Gastroesophageal sphincter (tissue), 4 donors: ENCODE measurements at regions not wholly inside any gene's neighbourhood (a gene's known extent, or its start where the extent isn't known, plus 50 kb on each side); places are given as distances from the start of the nearest gene placed in this dataset.

ENCODE experiments used
- ATAC-seq: fragments of 150-250 bp; one replicate; pipeline ENCODE4 v1.9.1; 2016; ENCODE audit warnings: mild to moderate bottlenecking, moderate library complexity
- H3K27ac ChIP-seq, 4 donors: fragments of 200-600 bp; sonication (generic) in 3 of 4; 1 replicate in 3 of 4; 2 replicates in 1 of 4; pipeline ENCODE4 v1.5.1; 2016 to 2019
- H3K27me3 ChIP-seq: fragments of 200-600 bp; sonication (generic); one replicate; pipeline ENCODE4 v1.5.1; 2019
- H3K36me3 ChIP-seq, 2 donors: fragments of 200-600 bp; sonication (generic); one replicate each; pipeline ENCODE4 v1.5.1; 2019; ENCODE audit warnings: control low read depth in 1 of 2
- H3K4me1 ChIP-seq, 3 donors: fragments of 200-600 bp; sonication (generic); 1 replicate in 2 of 3; 2 replicates in 1 of 3; pipeline ENCODE4 v1.5.1; 2016 to 2019; ENCODE audit warnings: control low read depth in 2 of 3
- H3K4me3 ChIP-seq, 2 donors: fragments of 200-600 bp; sonication (generic); one replicate each; pipeline ENCODE4 v1.5.1; 2019; ENCODE audit warnings: mild to moderate bottlenecking in 1 of 2, moderate library complexity in 1 of 2
- H3K9me3 ChIP-seq, 3 donors: fragments of 200-600 bp; sonication (generic); one replicate each; pipeline ENCODE4 v1.5.1; 2017 to 2019; ENCODE audit warnings: control low read depth in 2 of 3
- CTCF ChIP-seq, 4 experiments: fragments of 200-600 bp in 2 of 4; fragments of 450-650 bp in 2 of 4; sonication (generic) in 1 of 4; IDR thresholded peaks; one replicate each; pipeline ENCODE4 v1.5.1; 2017 to 2019; ENCODE audit warnings: antibody characterized with exemption in 4 of 4, mild to moderate bottlenecking in 2 of 4, moderate library complexity in 2 of 4
- EP300 ChIP-seq: sonication (generic); formaldehyde crosslinking; IDR thresholded peaks from one replicate; pipeline ENCODE4 v1.6.1; 2017; ENCODE audit warnings: antibody characterized with exemption, mild to moderate bottlenecking
- POLR2A ChIP-seq, 2 donors: fragments of 450-650 bp; IDR thresholded peaks; one replicate each; pipeline ENCODE4 v1.6.1; 2017; ENCODE audit warnings: antibody characterized with exemption in 2 of 2, mild to moderate bottlenecking in 2 of 2, moderate library complexity in 1 of 2
- POLR2AphosphoS5 ChIP-seq: sonication (generic); formaldehyde crosslinking; IDR thresholded peaks from one replicate; pipeline ENCODE4 v1.6.1; 2017; ENCODE audit warnings: antibody characterized with exemption
- WGBS, 2 donors: methylation state at CpG; one replicate each; pipeline ENCODE4 v1.1.5; 2018; ENCODE audit warnings: low coverage in 1 of 2; 5-methylcytosine and 5-hydroxymethylcytosine counted together

GRCh38 chr6:19749722-19750121 lies 87.4 kb upstream of the ID4 start:
- no peak for TF ChIP-seq EP300
- no peak for TF ChIP-seq CTCF (IDR thresholded peaks at IDR 0.05)
- no peak for TF ChIP-seq POLR2AphosphoS5
- no peak for TF ChIP-seq POLR2A (IDR thresholded peaks at IDR 0.05)
- WGBS, 2 donors = 84 to 88% methylated on average over 6 to 7 of the region's 7 CpGs
- Histone ChIP-seq H3K27ac (no peak overlapping the region), H3K4me1 (no peaks in the 10 kb centered on the region), H3K4me3 (no peak overlapping the region), H3K27me3 (no peaks in the 10 kb centered on the region), H3K36me3 (no peaks in the 10 kb centered on the region), H3K9me3 (no peaks in the 10 kb centered on the region)
- ATAC-seq = no peak

- no peak overlapping the region for H3K27ac ChIP-seq
- no peaks in the 10 kb centered on the region for H3K4me1 ChIP-seq
- H3K27me3 ChIP-seq = no peaks in the 10 kb centered on the region
- TF ChIP-seq POLR2A (IDR thresholded peaks at IDR 0.05) = no peak
- TF ChIP-seq EP300 = no peak
- no peak for TF ChIP-seq POLR2AphosphoS5
- no peak for TF ChIP-seq CTCF (IDR thresholded peaks at IDR 0.05)
- 86 to 92% methylated on average over 2 of the region's 2 CpGs for WGBS, 2 donors
- H3K9me3 ChIP-seq = no peaks in the 10 kb centered on the region
- no peaks in the 10 kb centered on the region for H3K36me3 ChIP-seq
- no peak overlapping the region for H3K4me3 ChIP-seq
- ATAC-seq = no peak
Observed at GRCh38 chr6:19752746-19753145, 84.4 kb upstream of the ID4 start.

GRCh38 chr6:19753826-19754225 lies 83.3 kb upstream of the ID4 start:
- WGBS, 2 donors = 61 to 74% methylated on average over 5 of the region's 5 CpGs
- Histone ChIP-seq H3K9me3 (no peaks in the 10 kb centered on the region), H3K36me3 (no peaks in the 10 kb centered on the region), H3K4me1 (no peaks in the 10 kb centered on the region), H3K27ac (no peak overlapping the region), H3K4me3 (no peak overlapping the region), H3K27me3 (no peaks in the 10 kb centered on the region)
- TF ChIP-seq CTCF (IDR thresholded peaks at IDR 0.05) (no peak), POLR2A (IDR thresholded peaks at IDR 0.05) (no peak)
- no peak for ATAC-seq

GRCh38 chr6:19754686-19755085 lies 82.5 kb upstream of the ID4 start:
- TF ChIP-seq EP300 (no peak), POLR2AphosphoS5 (no peak), CTCF (IDR thresholded peaks at IDR 0.05) (no peak), POLR2A (IDR thresholded peaks at IDR 0.05) (no peak)
- H3K9me3 ChIP-seq = no peaks in the 10 kb centered on the region
- ATAC-seq = no peak
- H3K27me3 ChIP-seq = no peaks in the 10 kb centered on the region
- WGBS, 2 donors = 96 to 100% methylated on average over 2 of the region's 2 CpGs
- H3K36me3 ChIP-seq = no peaks in the 10 kb centered on the region
- H3K4me3 ChIP-seq = no peak overlapping the region
- no peaks in the 10 kb centered on the region for H3K4me1 ChIP-seq
- H3K27ac ChIP-seq = no peak overlapping the region

- H3K4me1 ChIP-seq = no peaks in the 10 kb centered on the region
- no peak for ATAC-seq
- H3K9me3 ChIP-seq = no peaks in the 10 kb centered on the region
- no peak overlapping the region for H3K27ac ChIP-seq
- H3K4me3 ChIP-seq = no peak overlapping the region
- no peaks in the 10 kb centered on the region for H3K36me3 ChIP-seq
- no peaks in the 10 kb centered on the region for H3K27me3 ChIP-seq
- 67 to 75% methylated on average over 1 of the region's 1 CpG for WGBS, 2 donors
- no peak for TF ChIP-seq CTCF (IDR thresholded peaks at IDR 0.05)
- TF ChIP-seq EP300 = no peak
- no peak for TF ChIP-seq POLR2AphosphoS5
- TF ChIP-seq POLR2A (IDR thresholded peaks at IDR 0.05) = no peak
Observed at GRCh38 chr6:19755181-19755580, 82.0 kb upstream of the ID4 start.
